C4-2B (cell line): ENCODE measurements at regions not wholly inside any gene's neighbourhood (a gene's known extent, or its start where the extent isn't known, plus 50 kb on each side); places are given as distances from the start of the nearest gene placed in this dataset.

Experiments
- ZFX ChIP-seq: fragments of 450-650 bp; IDR thresholded peaks from 2 replicates; pipeline ENCODE4 v1.6.1; 2017
- TF ChIP-seq, protein P1 (sequence below): fragments of 450-650 bp; conservative IDR thresholded peaks from 2 replicates; pipeline ENCODE4 v1.5.1; 2017; ENCODE audit warnings: mild to moderate bottlenecking

DNA sequence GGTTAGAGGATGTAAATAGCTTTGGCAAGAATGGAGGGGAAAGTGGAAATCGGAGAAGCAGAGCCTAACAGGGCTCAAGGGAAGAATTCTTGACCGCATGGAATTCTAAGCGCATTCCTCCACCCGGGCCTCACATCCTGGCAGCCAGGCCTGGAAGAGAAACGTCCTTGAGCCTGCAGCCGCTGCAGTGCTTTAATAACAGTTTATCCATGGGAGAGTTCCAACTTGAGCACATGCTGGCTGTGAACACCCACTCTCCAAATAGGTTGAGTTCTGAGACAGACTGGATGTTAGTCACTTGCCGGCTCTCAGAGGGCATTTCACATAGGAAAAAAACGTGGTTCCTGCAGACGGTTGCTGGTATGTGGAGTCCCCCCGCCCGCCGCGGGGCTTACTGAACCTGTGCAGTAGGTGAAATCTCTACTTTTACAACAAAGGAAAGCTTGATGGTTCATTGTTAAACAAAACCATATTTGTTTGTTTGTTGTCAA lies 61.4 kb upstream of the STEAP1B start:
- TF ChIP-seq, protein P1, sequence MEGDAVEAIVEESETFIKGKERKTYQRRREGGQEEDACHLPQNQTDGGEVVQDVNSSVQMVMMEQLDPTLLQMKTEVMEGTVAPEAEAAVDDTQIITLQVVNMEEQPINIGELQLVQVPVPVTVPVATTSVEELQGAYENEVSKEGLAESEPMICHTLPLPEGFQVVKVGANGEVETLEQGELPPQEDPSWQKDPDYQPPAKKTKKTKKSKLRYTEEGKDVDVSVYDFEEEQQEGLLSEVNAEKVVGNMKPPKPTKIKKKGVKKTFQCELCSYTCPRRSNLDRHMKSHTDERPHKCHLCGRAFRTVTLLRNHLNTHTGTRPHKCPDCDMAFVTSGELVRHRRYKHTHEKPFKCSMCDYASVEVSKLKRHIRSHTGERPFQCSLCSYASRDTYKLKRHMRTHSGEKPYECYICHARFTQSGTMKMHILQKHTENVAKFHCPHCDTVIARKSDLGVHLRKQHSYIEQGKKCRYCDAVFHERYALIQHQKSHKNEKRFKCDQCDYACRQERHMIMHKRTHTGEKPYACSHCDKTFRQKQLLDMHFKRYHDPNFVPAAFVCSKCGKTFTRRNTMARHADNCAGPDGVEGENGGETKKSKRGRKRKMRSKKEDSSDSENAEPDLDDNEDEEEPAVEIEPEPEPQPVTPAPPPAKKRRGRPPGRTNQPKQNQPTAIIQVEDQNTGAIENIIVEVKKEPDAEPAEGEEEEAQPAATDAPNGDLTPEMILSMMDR, result no peak
- TF ChIP-seq ZFX, result no peak
